ENCODE measurements at regions not wholly inside any gene's neighbourhood (a gene's known extent, or its start where the extent isn't known, plus 50 kb on each side); places are given as distances from the start of the nearest gene placed in this dataset.
"Not testable (repeated sequence)": the region's sequence is repeated elsewhere in the genome, so short reads cannot be mapped to it uniquely, and the experiment has no call there.

- TF ChIP-seq CTCF (conservative IDR thresholded peaks at IDR 0.05; ENCODE audit: low read length); EZH2phosphoT487 (IDR thresholded peaks at IDR 0.05; ENCODE audit: borderline replicate concordance): not testable (repeated sequence)
These were observed 94.2 kb downstream of the CRLF3 start for GRCh38 chr17:30730171-30730836.

Data from Loucy (cell line).